ENCODE measurements at regions not wholly inside any gene's neighbourhood (a gene's known extent, or its start where the extent isn't known, plus 50 kb on each side); places are given as distances from the start of the nearest gene placed in this dataset.

- H3K4me1 ChIP-seq (ENCODE audit: control insufficient read depth in 1 of 2, insufficient read depth in 2 of 2, low read length in 2 of 2), result no peaks in the 10 kb centered on the region
- ATAC-seq (no peak), DNase-seq (ENCODE audit: low read depth, low spot score) (no peak)
- no TSS peak for BruUV-seq (replicated peaks)
- intact Hi-C loops (cut with micrococcal nuclease), result no loop called here
- no peaks in the 10 kb centered on the region for H4K20me1 ChIP-seq (ENCODE audit: insufficient read depth)
- TF ChIP-seq CEBPB (IDR thresholded peaks at IDR 0.05; ENCODE audit: low read depth) (no peak), CBX3 (IDR thresholded peaks at IDR 0.05; ENCODE audit: low read depth) (no peak), ZFX (IDR thresholded peaks at IDR 0.05) (no peak), TCF7L2 (IDR thresholded peaks at IDR 0.05; ENCODE audit: borderline replicate concordance, extremely low read depth, insufficient read depth, insufficient read length) (no peak), FOSL1 (IDR thresholded peaks at IDR 0.05; ENCODE audit: low read depth) (no peak), EZH2phosphoT487 (IDR thresholded peaks at IDR 0.05; ENCODE audit: borderline replicate concordance) (no peak), YY1 (IDR thresholded peaks at IDR 0.05; ENCODE audit: extremely low read depth, insufficient replicate concordance, low read depth, low read length) (no peak), JUND (IDR thresholded peaks at IDR 0.05) (no peak), ELF1 (IDR thresholded peaks at IDR 0.05; ENCODE audit: borderline replicate concordance, low read depth) (no peak), SIN3A (IDR thresholded peaks at IDR 0.05; ENCODE audit: low read depth) (no peak), EZH2 (IDR thresholded peaks at IDR 0.05) (no peak), EGR1 (IDR thresholded peaks at IDR 0.05; ENCODE audit: low read depth) (no peak), ZNF274 (IDR thresholded peaks at IDR 0.05; ENCODE audit: low read depth, low read length) (no peak), RAD21 (IDR thresholded peaks at IDR 0.05; ENCODE audit: low read depth) (no peak), SRF (IDR thresholded peaks at IDR 0.05; ENCODE audit: low read depth) (no peak), POLR2AphosphoS5 (IDR thresholded peaks at IDR 0.05; ENCODE audit: low read depth, low read length) (no peak)
- TF ChIP-seq, protein P1, sequence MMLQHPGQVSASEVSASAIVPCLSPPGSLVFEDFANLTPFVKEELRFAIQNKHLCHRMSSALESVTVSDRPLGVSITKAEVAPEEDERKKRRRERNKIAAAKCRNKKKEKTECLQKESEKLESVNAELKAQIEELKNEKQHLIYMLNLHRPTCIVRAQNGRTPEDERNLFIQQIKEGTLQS (IDR thresholded peaks at IDR 0.05), result no peak
- H3K79me2 ChIP-seq (ENCODE audit: insufficient read depth, low read length), result no peaks in the 10 kb centered on the region
- H3K9ac ChIP-seq (ENCODE audit: low read length), result no peak overlapping the region
- H2AFZ ChIP-seq (ENCODE audit: low read depth, low read length, poor library complexity, severe bottlenecking), result no peak overlapping the region
- peaks cover 6 to 32% of the 10 kb centered on the region in 2 experiments; a peak in 2 of 4 replicates for H3K9me3 ChIP-seq (ENCODE audit: control insufficient read depth in 1 of 2, insufficient read depth in 1 of 2, low read depth in 1 of 2, low read length in 2 of 2)
- no peaks in the 10 kb centered on the region for H3K27me3 ChIP-seq (ENCODE audit: insufficient read depth, low read length)
- no peaks in the 10 kb centered on the region for H3K9me2 ChIP-seq (ENCODE audit: insufficient read depth)
- ChIA-PET POLR2A (no interaction called here), RAD21 (ENCODE audit: low non-redundant PET in 1 of 2, low total read pairs in 2 of 2, uncharacterized antibody in 2 of 2, unreplicated experiment in 2 of 2) (no interaction called here), CTCF (no interaction called here)
- no peak overlapping the region for H3K4me3 ChIP-seq (replicated peaks in 1 of 2; ENCODE audit: low read depth in 1 of 2, low read length in 2 of 2)
- no peak overlapping the region for H3K4me2 ChIP-seq (ENCODE audit: low read length)
- H3K27ac ChIP-seq (ENCODE audit: low read depth, low read length), result no peak overlapping the region
- no peaks in the 10 kb centered on the region for H3K36me3 ChIP-seq (ENCODE audit: control insufficient read depth in 1 of 2, insufficient read depth in 2 of 2, low read length in 2 of 2)
Measured at GRCh38 chr18:51884039-51884438, 456.0 kb upstream of the DCC start.

Measured in HCT116 (cell line).